ENCODE measurements at regions not wholly inside any gene's neighbourhood (a gene's known extent, or its start where the extent isn't known, plus 50 kb on each side); places are given as distances from the start of the nearest gene placed in this dataset.
A peak's percentile ranks its signal among the peaks of the same experiment; 100 is the strongest.

DNA sequence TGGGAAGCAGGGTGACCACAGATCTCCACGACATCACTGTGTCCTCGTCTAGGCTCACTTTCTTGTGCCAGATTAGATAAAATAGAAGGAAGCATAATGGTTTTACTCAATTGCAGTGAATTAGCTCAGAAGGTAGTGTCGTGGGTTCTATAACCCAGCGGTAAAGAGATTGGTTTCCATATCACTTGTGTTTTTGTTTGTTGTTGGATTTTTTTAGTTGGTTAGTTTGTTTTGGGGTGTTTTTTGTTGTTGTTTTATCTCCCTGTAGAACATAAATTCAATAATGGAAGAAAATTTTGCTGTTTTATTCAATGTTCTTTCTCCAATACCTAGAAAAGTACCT, 85.9 kb upstream of the PRSS16 start:
- H3K27ac ChIP-seq, result no peak overlapping the region
- Mint-ChIP-seq H3K36me3 (no peaks in the 10 kb centered on the region), H3K4me1 (peaks cover 24% of the 10 kb centered on the region), H3K9me3 (peaks cover 4% of the 10 kb centered on the region), H3K27me3 (ENCODE audit: insufficient read depth, low read depth) (peaks cover 18% of the 10 kb centered on the region), H3K27ac (peak overlapping the region; percentile 44), H3K4me3 (peak overlapping the region; percentile 70)
- no peak for TF ChIP-seq EZH2phosphoT487 (IDR thresholded peaks at IDR 0.05)
- no peak for TF ChIP-seq EZH2 (IDR thresholded peaks at IDR 0.05)
- TF ChIP-seq, protein P1, sequence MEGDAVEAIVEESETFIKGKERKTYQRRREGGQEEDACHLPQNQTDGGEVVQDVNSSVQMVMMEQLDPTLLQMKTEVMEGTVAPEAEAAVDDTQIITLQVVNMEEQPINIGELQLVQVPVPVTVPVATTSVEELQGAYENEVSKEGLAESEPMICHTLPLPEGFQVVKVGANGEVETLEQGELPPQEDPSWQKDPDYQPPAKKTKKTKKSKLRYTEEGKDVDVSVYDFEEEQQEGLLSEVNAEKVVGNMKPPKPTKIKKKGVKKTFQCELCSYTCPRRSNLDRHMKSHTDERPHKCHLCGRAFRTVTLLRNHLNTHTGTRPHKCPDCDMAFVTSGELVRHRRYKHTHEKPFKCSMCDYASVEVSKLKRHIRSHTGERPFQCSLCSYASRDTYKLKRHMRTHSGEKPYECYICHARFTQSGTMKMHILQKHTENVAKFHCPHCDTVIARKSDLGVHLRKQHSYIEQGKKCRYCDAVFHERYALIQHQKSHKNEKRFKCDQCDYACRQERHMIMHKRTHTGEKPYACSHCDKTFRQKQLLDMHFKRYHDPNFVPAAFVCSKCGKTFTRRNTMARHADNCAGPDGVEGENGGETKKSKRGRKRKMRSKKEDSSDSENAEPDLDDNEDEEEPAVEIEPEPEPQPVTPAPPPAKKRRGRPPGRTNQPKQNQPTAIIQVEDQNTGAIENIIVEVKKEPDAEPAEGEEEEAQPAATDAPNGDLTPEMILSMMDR (IDR thresholded peaks at IDR 0.05), result no peak
- no peaks in the 10 kb centered on the region for H3K36me3 ChIP-seq
- no peaks in the 10 kb centered on the region for H3K9me3 ChIP-seq (ENCODE audit: low read depth)
- peaks cover 13% of the 10 kb centered on the region for H3K27me3 ChIP-seq
- peaks cover 5% of the 10 kb centered on the region for H3K4me1 ChIP-seq
- peak overlapping the region; percentile 11 for H3K4me2 ChIP-seq
- H3K79me2 ChIP-seq (ENCODE audit: low read depth), result no peaks in the 10 kb centered on the region
- no peak overlapping the region for H3K4me3 ChIP-seq
- H4K20me1 ChIP-seq (ENCODE audit: low read depth), result no peaks in the 10 kb centered on the region
- H3K9ac ChIP-seq, result no peak overlapping the region
- peaks cover 10% of the 10 kb centered on the region for H3F3A ChIP-seq (ENCODE audit: low read depth)
- no peak for DNase-seq (ENCODE audit: low spot score)
- no peak overlapping the region for H2AFZ ChIP-seq (replicated peaks)

DNA sequence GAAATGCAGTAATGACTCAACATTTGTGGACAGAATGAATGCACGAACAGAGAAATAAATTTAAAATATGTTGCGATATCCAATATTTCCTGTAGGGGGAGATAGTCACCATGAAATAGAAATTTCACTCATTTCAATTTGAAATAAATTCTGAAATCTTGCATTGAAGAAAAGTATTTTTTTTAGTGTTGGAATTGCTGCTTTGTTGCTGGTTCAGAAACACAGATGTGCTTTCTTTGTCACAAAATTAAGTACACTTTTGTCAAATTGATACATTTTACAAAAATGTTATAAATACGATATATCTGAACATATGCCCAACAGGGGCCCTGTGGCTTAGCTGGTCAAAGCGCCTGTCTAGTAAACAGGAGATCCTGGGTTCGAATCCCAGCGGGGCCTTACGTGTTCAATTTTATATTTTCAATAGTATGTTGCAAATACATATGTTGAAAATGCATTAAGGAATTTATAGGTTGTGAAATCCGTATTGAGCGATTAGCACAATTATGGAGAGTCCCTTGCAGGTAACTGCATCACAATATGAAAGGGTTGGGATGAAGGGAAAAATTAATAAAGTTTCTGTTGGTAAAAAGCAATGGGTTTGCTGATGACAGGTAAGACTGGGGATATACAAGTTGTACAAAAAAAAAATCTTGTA, 85.4 kb upstream of the PRSS16 start:
- peaks cover 4% of the 10 kb centered on the region for H3K9me3 Mint-ChIP-seq
- no peaks in the 10 kb centered on the region for H4K20me1 ChIP-seq (ENCODE audit: low read depth)
- peaks cover 5% of the 10 kb centered on the region for H3K4me1 ChIP-seq
- H3K36me3 ChIP-seq, result no peaks in the 10 kb centered on the region
- H3K4me2 ChIP-seq, result peak overlapping the region; percentile 11
- no peaks in the 10 kb centered on the region for H3K79me2 ChIP-seq (ENCODE audit: low read depth)
- no peak overlapping the region for H3K9ac ChIP-seq
- H3K4me3 Mint-ChIP-seq, result peak overlapping the region; percentile 70
- no peaks in the 10 kb centered on the region for H3K9me3 ChIP-seq (ENCODE audit: low read depth)
- H3K4me1 Mint-ChIP-seq, result peaks cover 24% of the 10 kb centered on the region
- H3K36me3 Mint-ChIP-seq, result no peaks in the 10 kb centered on the region
- peaks cover 19% of the 10 kb centered on the region for H3K27me3 Mint-ChIP-seq (ENCODE audit: insufficient read depth, low read depth)
- no peak overlapping the region for H3K27ac ChIP-seq
- H3K27ac Mint-ChIP-seq, result peak overlapping the region; percentile 44
- H3K4me3 ChIP-seq, result no peak overlapping the region
- no peak overlapping the region for H2AFZ ChIP-seq (replicated peaks)
- peak; percentile 53 for DNase-seq (ENCODE audit: low spot score)
- H3F3A ChIP-seq (ENCODE audit: low read depth), result peaks cover 10% of the 10 kb centered on the region
- TF ChIP-seq EZH2phosphoT487 (IDR thresholded peaks at IDR 0.05) (no peak), EZH2 (IDR thresholded peaks at IDR 0.05) (no peak)
- TF ChIP-seq, protein P1 (IDR thresholded peaks at IDR 0.05), result peak; percentile 84
- H3K27me3 ChIP-seq, result peaks cover 8% of the 10 kb centered on the region

DNA sequence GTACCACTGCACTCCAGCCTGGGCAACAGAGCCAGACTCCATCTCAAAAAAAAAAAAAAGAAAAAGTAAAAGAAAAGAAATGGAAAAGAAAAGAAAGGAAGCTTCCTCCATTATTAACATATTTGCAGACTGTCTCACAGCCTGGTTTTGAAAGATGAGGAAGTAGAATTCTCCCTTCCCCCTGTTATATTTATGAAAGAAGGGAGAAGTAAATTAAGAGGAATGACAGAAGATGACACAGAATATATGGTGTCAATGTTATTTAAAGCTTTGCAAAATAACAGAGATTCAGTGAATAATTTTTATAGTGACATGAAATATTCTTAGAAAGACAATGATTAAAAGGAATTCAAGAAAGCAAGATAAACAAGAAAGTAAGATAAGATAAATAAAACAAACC, 83.7 kb upstream of the PRSS16 start:
- Histone ChIP-seq H3K79me2 (ENCODE audit: low read depth) (no peaks in the 10 kb centered on the region), H3K9me3 (ENCODE audit: low read depth) (no peaks in the 10 kb centered on the region), H3K4me3 (no peak overlapping the region), H3K9ac (no peak overlapping the region), H3F3A (ENCODE audit: low read depth) (peaks cover 4% of the 10 kb centered on the region), H3K4me2 (no peak overlapping the region), H4K20me1 (ENCODE audit: low read depth) (no peaks in the 10 kb centered on the region), H3K27ac (no peak overlapping the region), H3K27me3 (no peaks in the 10 kb centered on the region), H3K36me3 (no peaks in the 10 kb centered on the region), H3K4me1 (peaks cover 5% of the 10 kb centered on the region), H2AFZ (replicated peaks) (no peak overlapping the region)
- Mint-ChIP-seq H3K27me3 (ENCODE audit: insufficient read depth, low read depth) (peaks cover 7% of the 10 kb centered on the region), H3K27ac (no peak overlapping the region), H3K4me3 (no peak overlapping the region), H3K4me1 (peaks cover 18% of the 10 kb centered on the region), H3K9me3 (no peaks in the 10 kb centered on the region), H3K36me3 (no peaks in the 10 kb centered on the region)
- no peak for DNase-seq (ENCODE audit: low spot score)
- no peak for TF ChIP-seq EZH2 (IDR thresholded peaks at IDR 0.05)
- TF ChIP-seq, protein P1 (IDR thresholded peaks at IDR 0.05), result no peak
- TF ChIP-seq EZH2phosphoT487 (IDR thresholded peaks at IDR 0.05), result no peak

Measured in neural progenitor cell (in vitro differentiated cells).